UCSD-AML1 (cell line): ENCODE measurements at regions not wholly inside any gene's neighbourhood (a gene's known extent, or its start where the extent isn't known, plus 50 kb on each side); places are given as distances from the start of the nearest gene placed in this dataset.

Source experiments
- DNase-seq: peaks from one replicate; lab custom pipeline; 2025; ENCODE audit not compliant: unreplicated experiment; lab: John Stamatoyannopoulos, UW

DNA sequence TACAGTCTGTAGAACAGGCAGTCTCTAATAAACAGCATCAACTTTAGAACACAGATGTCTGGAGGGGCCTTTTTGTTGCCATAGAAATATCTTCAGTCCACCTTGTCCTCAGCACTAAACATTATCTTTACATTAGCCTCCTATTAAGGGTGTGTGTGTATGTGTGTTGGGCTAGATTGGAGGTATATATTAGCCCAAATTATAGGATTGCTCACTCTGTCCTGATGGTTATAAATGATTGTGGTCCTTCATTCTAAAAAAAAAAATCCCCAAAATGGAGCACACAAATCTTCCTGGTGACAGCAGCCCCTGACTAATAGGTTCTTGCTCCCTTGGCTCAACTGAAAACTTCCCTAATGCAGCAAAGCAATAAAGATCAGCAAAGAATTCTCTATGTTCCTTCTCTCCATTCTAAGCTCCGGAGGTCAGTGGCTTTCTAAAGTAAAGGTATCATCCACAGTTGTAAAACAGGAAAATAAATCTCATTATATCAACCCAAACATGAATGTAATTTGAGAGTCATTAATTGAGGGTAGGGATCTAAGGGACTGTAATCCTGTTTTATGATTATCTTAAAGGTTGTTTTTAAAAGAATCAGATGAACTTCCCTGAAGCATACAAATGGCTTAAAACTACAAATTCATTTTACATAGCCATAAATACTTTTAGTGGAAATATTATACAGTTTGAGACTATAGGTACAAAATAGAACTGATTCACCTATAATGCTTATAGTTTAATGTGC lies 232.7 kb downstream of the KLF12 start:
- DNase-seq, result no peak

DNA sequence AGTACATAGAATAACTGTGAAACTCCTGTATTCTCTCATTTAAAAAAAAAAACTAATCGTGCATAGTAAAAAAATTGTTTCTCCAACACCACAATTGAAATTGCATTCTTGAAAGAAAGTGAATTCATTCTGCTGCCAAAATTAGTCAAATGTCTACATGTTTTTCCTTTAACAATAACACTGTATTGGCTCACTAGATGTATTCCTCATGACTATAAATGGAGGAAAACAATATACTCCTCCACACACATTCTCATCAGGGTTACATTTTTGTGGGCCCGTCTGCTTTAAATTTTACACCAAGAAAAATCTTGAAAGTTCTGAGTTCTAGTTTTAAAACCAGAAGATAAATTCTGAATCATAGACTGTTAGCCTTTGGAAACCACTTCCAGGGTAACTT lies 233.6 kb downstream of the KLF12 start:
- no peak for DNase-seq

DNA sequence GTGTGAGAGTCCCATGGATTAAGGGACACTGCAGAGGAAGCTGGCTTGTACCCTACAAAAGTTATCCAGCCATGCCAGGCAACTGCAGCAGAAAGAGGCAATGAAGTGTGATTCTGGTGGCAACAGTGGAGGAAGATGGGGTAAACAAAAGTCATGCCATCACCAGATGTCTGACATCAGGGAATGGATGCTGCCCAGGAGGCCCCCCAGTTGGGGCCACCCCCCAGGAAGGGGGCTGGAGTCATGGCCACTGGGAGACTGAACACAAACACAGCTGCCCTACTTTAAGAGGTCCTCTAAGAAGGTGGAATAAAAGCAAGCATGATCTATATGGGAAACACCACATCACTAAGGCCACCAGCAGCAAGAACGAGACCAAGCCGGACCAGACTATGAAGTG lies 235.3 kb downstream of the KLF12 start:
- DNase-seq, result no peak

DNA sequence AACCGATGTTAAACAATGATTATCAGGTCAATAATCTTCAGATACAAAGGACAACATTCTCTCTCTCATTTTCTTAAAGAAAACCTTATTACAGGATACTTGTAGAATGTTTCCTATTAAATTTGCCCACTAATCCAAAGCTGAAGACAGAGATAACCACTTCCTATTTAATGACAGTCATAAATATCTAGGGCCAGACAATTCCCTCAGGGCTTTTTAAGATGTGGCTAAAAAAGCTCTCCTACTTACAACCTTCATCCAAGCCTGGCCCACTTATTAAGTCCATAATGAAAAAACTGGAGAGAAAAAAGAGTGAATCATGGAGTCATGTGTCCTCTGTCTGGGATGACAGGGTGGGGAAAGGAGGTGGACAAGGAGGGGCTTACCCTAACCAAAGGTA lies 235.9 kb downstream of the KLF12 start:
- DNase-seq, result no peak

DNA sequence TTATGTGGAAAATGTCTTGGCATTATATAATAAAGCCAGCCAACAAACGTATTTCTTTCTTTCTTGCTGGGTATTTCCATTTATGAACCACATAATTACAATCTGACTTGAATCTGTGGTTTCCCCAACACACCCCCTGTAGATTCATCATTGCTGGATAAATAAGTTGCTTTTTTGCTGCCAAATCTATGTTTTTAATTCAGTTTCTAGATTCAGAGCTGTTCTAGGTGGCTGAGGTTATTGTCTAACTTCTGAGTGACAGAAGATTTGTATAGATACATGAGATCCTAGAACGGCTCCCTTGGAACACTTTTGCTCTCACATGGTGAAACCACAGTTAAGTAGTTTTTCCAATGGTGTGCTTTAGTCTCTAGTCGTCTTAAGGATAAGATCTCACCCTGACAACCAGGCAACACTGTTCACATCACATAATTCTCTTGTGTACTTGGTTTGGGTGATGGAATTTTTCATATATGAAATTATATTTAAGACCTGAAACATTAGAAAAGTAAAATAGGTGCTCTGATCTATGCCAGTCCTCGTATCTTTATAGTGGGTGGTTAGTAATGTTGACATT lies 239.1 kb downstream of the KLF12 start:
- DNase-seq, result no peak

DNA sequence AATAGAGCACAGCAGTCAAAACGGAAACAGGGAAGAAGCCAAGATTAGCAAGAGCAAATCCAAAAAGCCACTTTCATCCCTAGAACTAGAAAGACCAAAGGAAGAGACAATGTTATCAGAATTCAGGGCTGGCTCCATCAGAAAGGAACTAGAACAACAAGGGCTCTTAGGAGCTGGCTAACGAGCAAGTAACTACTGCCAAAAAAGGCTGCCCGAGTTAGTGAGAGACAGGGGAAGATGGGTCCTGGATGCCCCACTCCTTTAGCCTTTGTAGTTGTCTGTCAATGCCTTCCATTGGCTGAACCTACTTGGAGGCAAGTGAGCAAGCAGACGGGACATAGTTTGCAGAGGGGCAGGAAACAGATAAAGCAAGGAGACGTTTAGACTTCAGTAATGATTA lies 240.4 kb downstream of the KLF12 start:
- no peak for DNase-seq

DNA sequence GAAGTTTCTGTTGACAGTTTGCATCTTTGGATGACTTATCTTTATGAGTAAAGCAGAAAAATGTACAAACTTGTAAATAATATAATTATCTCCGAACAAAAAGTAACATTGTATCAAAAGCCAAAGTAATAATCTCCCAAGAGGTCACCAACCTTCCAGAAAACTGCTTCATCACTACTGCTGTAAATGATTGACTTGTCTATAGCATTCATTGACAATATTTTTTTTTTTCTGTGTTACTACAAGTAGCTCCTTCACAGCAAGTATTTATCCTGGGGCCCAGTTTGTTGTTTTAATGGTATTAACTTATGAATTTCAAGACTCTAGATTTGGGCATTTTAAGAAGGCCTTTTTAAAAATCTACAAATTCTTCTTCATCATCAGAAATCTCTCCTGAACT lies 242.4 kb downstream of the KLF12 start:
- DNase-seq, result no peak

DNA sequence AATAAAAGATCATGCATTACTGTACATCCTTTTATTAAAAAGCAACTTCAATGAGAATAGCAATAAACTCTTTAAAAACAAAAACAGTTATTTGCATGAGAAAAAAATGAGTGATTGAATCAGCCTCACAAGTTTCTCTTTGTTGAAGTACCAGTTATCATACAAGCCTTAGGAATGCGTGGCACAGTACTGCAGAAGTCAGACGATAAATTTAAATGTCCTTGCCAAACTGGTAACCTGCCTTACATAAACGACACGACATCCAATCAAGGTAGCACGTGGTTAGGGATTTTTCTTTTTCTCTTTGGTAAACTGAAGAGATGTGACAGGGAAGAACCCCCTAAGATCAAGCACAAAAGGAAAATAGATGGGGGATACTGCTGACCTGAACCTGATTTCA lies 251.0 kb downstream of the KLF12 start:
- no peak for DNase-seq

DNA sequence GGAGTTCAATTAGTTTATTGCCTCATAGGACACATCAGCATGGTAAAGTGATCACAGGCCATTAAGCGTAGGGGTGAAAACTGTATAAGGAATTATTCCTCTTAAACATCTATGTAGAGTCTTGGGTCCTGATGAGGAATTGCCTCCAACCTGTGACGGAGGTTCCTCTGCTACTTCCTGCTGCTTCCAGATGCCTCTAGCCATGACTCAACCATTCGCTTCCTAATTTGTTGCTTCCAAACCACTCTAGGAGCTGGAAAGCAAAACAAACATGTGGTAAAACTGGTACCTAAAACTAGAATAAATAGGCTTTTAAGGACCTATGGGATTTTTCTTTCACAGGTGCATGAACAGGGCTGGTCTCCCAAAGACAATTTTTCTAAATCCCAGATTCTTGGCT lies 253.8 kb downstream of the KLF12 start:
- DNase-seq, result no peak

DNA sequence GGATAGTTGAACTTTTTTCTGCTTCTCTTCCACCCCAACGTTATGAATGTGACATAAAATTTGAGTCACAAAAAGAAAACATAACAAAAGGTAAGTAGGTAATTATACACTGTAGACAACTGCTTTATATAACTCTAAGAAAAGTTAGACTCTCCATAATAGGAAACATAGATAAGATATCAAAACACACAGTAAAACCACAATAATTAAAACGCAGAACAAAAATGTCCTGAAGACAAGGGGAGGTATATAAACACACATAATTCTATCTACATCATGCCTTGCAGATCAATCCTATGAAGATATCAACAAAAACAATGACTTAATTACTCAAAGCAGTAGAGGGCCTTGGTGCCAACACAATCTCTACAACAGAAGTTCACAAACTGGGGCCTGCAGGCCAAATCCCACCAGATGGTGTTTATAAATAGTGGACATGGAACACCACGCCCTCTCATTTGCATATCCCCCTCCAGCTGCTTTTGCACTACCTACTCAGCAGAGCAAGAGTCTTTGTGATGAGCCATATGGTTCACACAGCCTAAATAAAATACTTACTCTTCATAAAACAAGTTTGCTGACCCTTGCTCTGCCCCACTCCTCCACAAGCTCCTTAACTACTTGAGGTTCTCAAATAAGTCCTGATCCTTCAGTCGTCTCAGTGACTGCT lies 254.7 kb downstream of the KLF12 start:
- DNase-seq, result no peak

DNA sequence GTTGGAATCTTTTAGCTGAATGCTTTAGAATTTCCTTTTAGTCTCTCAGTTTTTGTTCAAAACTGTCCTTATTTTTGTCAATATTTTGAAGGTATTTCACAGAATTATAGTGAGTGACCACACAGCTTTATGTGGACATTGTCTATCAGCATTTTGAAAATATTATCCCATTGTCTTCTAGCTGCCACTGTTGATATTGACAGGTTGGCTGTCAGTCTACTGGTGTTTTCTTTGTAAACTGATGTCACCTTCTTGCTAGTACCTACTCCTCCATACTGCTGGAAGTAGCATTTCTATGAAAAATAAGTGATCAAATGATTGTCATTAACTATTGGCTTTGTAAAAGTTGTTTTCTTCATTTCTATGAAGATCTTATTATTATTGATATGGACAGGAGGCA lies 256.8 kb downstream of the KLF12 start:
- no peak for DNase-seq

DNA sequence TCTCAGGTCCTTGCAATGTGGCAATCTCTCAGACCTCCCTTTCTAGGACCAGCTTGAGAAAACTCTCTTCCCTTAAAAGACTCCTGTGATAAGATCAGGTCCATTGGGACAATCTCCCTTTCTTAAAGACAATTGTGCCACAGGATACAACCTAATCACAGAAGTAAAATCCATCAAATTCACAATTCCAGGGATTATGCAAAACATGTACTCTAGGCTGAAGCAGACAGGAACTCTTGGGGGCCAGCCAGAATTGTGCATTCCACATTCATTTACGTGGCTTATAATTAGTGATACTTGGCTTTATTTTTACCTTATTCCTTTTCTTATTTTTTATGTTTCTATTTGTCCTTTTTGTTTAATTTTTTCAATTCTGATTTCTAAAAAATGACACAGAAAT lies 257.9 kb downstream of the KLF12 start:
- DNase-seq, result no peak

DNA sequence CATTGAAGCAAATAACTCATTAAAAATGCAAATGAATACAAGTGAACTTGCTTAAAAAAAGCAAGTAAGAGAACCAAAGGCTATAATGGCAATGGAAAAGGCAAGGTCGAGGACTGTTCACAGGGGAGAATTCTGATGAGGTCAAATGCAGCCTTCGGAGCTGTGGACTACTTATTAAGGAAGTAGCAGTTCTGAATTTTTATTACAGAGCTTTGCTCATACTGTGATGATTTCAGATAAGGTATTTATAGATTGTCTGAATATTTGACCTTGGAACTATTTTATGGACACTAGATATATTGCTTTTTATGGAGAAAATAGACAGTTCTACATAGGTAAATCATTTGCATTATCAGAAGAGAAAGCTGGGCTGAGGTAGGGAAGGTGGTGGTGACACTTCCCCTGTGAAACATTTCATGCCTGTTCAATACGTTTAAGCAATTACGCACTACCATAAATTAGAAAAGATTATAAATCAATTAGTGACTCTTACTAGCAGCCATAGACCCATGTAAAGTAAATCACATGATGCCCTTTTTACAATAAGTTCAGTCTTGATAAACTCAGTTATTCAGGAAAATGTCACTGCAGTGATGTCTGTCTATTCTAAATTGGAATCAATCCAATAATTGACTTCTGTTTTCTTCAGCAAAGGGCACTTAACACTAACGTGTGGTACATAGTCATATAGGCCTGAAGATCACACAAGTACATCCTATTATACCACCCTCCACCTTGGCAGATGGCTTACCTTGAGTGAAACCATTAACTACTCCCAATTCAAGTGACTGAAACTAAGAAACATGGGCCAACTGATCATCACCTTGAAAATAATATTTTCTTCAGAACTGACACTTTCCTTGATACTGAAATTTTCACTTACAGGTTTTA lies 260.0 kb downstream of the KLF12 start:
- DNase-seq, result no peak

DNA sequence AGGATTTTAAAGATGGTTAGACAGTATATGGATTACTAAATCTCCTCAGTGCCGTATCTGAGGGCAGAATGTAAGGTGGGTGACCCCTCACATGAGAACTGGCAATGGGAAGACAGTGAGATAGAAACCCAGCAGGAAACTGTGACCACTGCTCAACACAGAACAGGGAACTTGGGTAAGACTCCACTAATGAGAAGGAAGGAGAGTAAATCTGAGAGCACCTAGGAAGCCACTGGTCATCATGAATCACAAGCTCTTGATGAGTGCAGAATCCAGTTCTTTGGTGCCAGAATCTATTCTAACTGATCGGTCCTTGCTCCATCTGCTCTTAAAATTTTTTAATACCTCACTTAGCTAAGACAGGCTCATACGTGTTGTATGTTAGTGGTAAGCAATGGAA lies 261.8 kb downstream of the KLF12 start:
- DNase-seq, result no peak

DNA sequence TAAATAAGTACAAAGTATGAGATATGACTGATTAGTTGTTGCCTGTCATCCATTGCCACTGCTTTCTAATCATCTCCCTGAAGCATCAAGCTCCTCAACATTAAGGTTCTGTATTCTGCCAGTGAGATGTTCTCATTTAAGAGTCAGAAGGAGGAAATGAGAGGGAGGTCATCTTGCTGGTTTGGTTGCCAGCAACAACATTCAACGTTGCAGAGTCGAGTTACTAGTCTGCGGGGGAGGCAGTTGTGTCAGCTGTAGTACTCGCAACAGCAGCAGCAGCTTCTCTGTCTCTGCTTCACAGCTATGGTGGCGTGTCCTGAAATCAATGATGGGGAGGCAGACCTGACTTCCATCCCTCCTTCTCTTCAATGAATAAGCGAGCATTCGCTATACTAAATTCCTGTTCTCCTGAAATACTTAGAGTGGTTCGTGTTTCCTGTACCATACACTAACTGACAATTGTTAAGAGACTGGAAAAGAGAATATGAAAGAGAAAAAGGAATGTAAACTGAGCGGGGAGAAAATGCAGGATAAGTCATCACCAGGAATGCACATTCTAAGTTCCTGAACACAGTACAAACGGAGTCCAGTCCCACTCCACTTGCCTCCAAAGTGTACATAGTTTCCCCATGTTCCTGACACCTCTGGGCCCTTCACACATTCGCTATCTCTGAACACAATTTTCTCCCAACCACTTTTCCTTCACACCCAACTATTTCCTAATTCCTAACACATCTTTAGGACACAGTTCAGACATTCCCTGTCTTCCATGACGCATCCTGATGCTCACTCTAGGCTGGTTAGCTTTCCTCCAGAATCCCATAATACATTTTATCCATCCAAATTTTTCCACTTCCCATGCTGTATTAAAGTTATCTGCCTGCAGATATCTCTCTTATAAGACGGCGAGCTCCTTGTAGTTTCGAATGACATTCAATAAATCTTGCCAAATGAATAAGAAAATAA lies 263.0 kb downstream of the KLF12 start:
- DNase-seq, result no peak

DNA sequence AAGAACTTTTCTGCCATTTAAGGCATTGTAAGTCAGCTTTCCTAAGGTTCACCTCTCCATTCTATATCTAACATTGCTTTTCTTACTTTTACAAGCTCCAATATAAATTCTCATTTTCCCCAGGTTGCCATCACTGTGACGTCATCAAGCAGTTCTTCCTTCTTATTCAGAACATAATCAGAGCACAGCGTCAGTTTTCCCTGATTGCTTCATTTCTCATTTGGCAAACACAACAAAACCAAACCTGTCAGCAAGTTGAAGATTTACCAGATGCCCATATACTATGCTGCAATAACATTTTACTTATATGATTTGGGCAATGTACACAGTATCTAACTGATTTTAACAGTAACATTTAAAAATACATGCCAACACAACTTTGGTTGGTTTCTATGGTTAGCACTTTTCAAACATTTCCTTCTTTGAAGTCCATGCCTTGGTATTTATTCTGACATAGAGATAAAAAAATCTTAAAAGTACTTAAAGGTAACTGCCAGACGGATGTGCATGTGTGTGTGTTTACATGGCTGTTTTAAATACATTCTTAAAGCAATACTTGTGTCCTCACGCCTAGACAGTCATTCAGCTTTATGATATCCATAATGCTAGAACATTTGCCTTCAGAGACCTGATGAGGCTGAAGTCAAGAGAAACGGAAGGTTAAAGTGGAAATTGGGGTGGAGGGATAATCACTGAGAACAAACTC lies 264.0 kb downstream of the KLF12 start:
- no peak for DNase-seq

DNA sequence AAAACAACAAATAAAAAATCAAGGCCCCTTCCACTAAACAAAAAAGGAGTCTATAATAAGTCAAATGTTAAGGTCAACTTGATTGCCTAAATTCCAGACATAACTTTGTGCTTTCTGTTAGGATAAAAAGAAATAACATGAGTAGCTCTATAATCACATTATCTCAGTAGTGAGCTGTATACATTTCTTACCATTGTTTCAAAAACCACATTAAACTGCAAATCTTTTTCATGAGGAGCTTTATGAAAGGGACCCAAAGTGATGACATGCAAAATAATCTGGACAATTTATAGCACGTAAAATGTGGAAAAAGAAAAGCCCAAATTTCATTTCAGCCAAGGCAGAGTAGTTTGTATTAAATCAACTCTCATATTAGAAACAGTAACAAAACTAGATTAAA lies 269.2 kb downstream of the KLF12 start:
- DNase-seq, result no peak

DNA sequence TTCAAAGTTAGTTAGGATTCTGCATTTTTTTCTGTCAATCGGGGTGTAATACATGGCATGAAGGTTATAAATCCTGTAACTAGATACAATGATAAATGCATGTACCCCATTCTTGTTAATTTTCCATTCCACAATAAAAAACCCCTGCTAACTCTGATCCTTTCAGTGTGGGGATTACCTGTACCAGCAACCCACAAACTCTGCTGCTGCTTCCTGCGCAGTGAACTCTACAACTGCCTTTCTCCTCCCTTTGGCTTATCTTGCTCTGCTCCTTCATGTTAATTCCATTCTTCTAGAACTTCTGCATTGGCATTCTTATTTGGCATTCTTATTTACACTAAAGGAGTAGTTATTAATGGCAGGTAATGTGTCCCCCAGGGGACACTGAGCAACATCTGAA lies 273.1 kb downstream of the KLF12 start:
- DNase-seq, result no peak

DNA sequence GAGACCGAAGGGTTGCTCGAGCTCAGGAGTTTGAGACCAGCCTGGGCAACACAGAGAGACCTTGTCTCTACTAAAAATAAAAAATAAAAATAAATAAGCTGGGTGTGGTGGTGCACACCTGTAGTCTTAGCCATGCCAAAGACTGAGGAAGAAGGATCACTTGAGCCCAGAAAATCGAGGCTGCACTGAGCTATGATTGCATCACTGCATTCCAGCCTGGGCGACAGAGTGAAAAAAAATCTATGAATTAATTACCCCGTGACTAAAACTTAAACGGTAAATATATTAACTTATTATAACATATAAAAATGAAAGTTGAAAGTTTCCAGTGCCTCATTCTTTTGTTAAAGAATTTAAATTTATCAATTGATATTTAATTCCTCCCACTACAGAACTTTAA lies 273.7 kb downstream of the KLF12 start:
- DNase-seq, result no peak

DNA sequence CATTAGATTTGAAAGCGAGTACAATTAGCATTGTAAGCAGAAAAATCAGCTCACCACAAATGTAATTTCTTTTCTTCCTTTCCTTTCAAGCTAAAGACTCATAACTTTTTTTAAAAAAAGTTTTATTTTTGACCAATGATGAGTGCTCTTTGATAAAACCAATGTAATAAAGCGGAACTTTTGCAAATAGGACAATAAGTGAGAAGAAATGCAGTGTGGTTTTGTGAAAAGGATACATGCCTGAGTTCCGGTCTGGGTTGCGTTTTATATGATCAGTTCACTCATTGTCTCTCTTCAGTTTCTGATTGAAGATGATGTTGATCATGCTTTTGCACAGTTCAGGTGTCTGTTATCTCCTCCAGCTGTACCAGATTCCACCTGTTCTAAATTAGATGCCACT lies 274.4 kb downstream of the KLF12 start:
- DNase-seq, result no peak
